ENCODE measurements at regions not wholly inside any gene's neighbourhood (a gene's known extent, or its start where the extent isn't known, plus 50 kb on each side); places are given as distances from the start of the nearest gene placed in this dataset.

DNA sequence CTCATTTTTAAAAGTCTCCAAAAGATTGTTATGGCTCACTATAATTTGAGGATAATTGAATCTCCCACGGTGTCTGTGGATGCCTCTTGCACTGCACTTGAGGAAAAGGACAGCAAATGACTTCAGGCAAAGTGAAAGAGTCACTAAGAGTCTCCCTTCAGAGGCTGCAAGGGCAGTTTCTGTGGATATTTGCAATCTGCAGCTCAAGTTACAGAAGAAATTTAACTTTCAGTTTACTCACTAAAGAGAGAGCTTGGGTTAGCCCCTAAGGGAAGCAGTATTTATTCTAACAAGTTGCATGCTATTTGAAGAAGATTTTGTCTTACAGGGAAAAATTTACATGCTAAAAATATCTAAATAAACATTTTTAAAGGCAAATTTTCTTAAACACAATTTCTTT, 912.0 kb upstream of the TENM3 start:
- intact Hi-C loops (cut with DNase I) = no loop called here

DNA sequence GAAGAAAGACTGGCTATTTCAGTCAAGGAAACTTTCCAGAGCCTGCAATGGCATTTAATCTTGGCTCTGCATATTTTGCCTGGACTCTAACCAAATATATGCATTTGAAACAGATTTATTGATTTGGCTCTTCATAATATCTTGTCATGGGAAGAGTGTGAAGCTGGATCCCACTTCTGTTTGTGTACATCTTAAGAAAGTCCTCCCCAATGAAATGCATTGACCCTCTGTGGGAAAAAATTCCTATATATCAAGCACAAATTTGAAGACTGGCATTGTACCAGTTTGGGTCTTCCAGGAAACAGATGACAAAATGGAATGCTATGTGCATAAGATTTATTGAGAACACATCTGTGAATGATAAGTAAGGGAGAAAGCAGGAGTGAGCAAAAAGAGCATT, 897.3 kb upstream of the TENM3 start:
- H3K4me1 ChIP-seq = no peaks in the 10 kb centered on the region
- no peaks in the 10 kb centered on the region for H3K27me3 ChIP-seq
- no peaks in the 10 kb centered on the region for H3K9me3 ChIP-seq
- intact Hi-C loops (cut with DNase I) = no loop called here
- H3K27ac ChIP-seq = no peak overlapping the region
- H3K36me3 ChIP-seq (replicated peaks in 1 of 2; ENCODE audit: insufficient read depth in 1 of 2, low read depth in 2 of 2) = no peaks in the 10 kb centered on the region
- no peak for DNase-seq
- TF ChIP-seq, protein P1, sequence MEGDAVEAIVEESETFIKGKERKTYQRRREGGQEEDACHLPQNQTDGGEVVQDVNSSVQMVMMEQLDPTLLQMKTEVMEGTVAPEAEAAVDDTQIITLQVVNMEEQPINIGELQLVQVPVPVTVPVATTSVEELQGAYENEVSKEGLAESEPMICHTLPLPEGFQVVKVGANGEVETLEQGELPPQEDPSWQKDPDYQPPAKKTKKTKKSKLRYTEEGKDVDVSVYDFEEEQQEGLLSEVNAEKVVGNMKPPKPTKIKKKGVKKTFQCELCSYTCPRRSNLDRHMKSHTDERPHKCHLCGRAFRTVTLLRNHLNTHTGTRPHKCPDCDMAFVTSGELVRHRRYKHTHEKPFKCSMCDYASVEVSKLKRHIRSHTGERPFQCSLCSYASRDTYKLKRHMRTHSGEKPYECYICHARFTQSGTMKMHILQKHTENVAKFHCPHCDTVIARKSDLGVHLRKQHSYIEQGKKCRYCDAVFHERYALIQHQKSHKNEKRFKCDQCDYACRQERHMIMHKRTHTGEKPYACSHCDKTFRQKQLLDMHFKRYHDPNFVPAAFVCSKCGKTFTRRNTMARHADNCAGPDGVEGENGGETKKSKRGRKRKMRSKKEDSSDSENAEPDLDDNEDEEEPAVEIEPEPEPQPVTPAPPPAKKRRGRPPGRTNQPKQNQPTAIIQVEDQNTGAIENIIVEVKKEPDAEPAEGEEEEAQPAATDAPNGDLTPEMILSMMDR (IDR thresholded peaks at IDR 0.05) = no peak
- TF ChIP-seq POLR2A (IDR thresholded peaks at IDR 0.05) = no peak
- no peak overlapping the region for H3K4me3 ChIP-seq
- ATAC-seq = no peak

More for the DNA sequence above, 912.0 kb upstream of the TENM3 start:
- Histone ChIP-seq H3K27ac (no peak overlapping the region), H3K4me1 (no peaks in the 10 kb centered on the region), H3K27me3 (no peaks in the 10 kb centered on the region), H3K36me3 (replicated peaks in 1 of 2; ENCODE audit: insufficient read depth in 1 of 2, low read depth in 2 of 2) (no peaks in the 10 kb centered on the region), H3K9me3 (no peaks in the 10 kb centered on the region), H3K4me3 (no peak overlapping the region)
- no peak for TF ChIP-seq POLR2A (IDR thresholded peaks at IDR 0.05)
- TF ChIP-seq, protein P1 (IDR thresholded peaks at IDR 0.05) = no peak
- DNase-seq = no peak
- no peak for ATAC-seq
- 0 to 5% methylated on average over 1 of the region's 1 CpG for WGBS, 2 donors

DNA sequence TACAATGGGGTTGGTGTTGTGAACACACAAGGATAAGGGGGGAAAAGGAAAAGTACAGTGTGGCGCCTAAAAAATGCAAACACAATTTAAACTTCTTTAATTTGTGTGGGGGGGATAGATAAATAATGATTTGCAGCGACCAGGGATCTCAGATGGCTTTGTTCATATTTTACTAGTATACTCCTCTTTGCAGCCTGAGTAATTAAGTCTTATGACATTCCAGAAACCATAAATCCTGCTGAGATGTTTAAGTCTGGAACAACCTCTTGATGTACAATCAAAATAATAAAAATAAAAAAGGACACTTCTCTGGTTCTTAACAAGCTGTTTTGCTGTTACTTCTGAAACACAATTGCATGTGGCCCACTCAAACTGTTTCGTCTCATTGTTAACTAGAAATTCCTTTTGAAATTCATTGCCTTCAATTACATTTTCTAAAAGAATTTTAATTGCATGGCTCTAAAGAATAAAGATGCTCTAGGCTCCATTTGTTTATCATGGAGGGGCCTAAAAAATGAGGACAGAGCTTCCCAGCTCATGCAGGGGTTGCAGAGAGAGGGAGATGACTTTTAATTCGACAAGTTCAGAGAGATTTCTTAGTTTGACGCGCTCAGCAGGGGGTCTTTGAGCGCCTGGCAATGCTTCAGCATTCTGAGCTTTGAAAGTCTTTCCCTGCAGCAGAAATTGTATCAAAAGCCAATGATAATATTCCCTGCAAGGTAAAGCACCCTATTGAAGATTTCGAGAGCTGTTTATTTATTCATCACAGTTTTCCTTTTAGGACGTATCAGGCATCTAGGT, 892.4 kb upstream of the TENM3 start:
- TF ChIP-seq, protein P1 (IDR thresholded peaks at IDR 0.05) = no peak
- TF ChIP-seq POLR2A (IDR thresholded peaks at IDR 0.05) = no peak
- Histone ChIP-seq H3K27me3 (no peaks in the 10 kb centered on the region), H3K36me3 (replicated peaks in 1 of 2; ENCODE audit: insufficient read depth in 1 of 2, low read depth in 2 of 2) (no peaks in the 10 kb centered on the region), H3K4me1 (no peaks in the 10 kb centered on the region), H3K27ac (no peak overlapping the region), H3K4me3 (no peak overlapping the region), H3K9me3 (no peaks in the 10 kb centered on the region)
- intact Hi-C loops (cut with DNase I) = no loop called here
- ATAC-seq (no peak), DNase-seq (no peak)
- 23% methylated on average over 9 of the region's 9 CpGs for WGBS, 2 donors

DNA sequence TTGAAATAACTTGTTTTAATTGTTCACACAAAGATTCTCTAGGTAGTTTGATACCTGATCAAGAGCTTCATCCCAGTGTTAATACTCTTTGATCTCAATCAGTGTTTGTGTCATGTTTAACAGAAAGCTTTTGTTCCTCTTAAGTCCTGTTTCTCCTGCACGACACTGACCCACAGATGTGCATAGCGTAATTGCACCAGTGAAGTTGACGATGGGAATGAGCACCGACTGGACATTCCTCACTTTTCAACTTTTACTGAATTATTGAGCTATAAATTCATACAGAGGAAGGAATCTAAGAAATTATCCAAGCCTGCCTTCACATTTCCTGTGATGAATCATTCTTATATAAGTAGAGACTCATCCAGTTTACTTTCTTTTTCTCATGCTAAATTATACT, 878.7 kb upstream of the TENM3 start:
- no peak overlapping the region for H3K27ac ChIP-seq
- intact Hi-C loops (cut with DNase I) = no loop called here
- WGBS, 2 donors = 53 to 67% methylated on average over 4 of the region's 4 CpGs
- no peaks in the 10 kb centered on the region for H3K4me1 ChIP-seq
- no peaks in the 10 kb centered on the region for H3K27me3 ChIP-seq
- no peaks in the 10 kb centered on the region for H3K9me3 ChIP-seq
- no peak overlapping the region for H3K4me3 ChIP-seq
- ATAC-seq = no peak
- DNase-seq = no peak
- no peaks in the 10 kb centered on the region for H3K36me3 ChIP-seq (replicated peaks in 1 of 2; ENCODE audit: insufficient read depth in 1 of 2, low read depth in 2 of 2)
- TF ChIP-seq POLR2A (IDR thresholded peaks at IDR 0.05) = no peak
- TF ChIP-seq, protein P1 (IDR thresholded peaks at IDR 0.05) = no peak

DNA sequence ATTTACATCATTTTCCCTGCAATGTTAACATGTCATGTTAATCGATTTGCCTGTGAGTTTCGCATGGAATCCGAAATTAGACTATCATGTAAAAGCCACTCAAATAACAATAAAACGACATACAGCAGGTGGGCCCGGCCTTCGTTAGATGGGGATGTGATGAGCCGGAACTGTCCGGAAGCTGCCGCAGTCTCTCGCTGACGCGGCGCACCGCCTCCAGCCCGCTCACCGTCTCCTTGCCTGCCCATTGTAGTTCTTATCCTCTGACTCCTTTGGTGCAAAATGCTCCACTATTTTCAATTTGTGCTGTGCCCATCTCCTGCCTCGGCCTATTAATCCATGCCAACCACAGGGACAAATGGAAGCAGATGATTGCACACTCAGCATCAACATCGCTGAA, 877.5 kb upstream of the TENM3 start:
- intact Hi-C loops (cut with DNase I) = no loop called here
- TF ChIP-seq POLR2A (IDR thresholded peaks at IDR 0.05) = no peak
- TF ChIP-seq, protein P1 (IDR thresholded peaks at IDR 0.05) = no peak
- H3K36me3 ChIP-seq (replicated peaks in 1 of 2; ENCODE audit: insufficient read depth in 1 of 2, low read depth in 2 of 2) = no peaks in the 10 kb centered on the region
- DNase-seq (no peak), ATAC-seq (no peak)
- no peak overlapping the region for H3K27ac ChIP-seq
- no peaks in the 10 kb centered on the region for H3K4me1 ChIP-seq
- no peaks in the 10 kb centered on the region for H3K27me3 ChIP-seq
- WGBS, 2 donors = 87 to 88% methylated on average over 18 of the region's 18 CpGs
- H3K4me3 ChIP-seq = no peak overlapping the region
- no peaks in the 10 kb centered on the region for H3K9me3 ChIP-seq
